ENCODE measurements at regions not wholly inside any gene's neighbourhood (a gene's known extent, or its start where the extent isn't known, plus 50 kb on each side); places are given as distances from the start of the nearest gene placed in this dataset.
A peak's percentile ranks its signal among the peaks of the same experiment; 100 is the strongest.

DNA sequence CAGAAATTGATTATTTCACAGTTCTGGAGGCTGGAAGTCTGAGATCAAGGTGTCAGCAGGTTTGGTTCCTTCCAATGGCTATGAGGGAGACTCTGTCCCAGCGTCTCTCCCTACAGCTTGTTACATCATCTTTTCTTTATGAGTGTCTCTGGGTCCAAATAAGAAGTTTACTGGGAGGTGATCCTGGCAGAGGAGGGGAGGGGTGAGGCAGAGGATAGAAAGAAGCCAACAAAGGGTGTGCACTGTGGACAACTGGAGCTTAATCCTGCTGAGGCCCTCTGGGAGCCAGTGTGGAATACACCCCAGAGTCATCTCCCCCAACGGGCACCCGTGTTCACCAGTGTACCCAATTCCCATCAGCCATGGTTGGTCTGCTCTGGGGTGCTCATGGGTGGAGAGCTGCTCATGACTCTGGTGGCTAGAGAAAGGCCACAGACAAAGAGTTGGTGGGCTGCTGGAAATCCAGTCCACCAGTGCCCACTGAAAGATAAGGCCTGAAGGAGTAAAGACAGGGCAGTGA is 57.5 kb upstream of the CTLA4 start:
- no peak for DNase-seq (ENCODE audit: low read depth, low spot score)
- BruUV-seq (replicated peaks) = no TSS peak
- ATAC-seq = no peak
- intact Hi-C loops (cut with micrococcal nuclease; ENCODE audit: unreplicated experiment) (loop anchor here (10.0 kb wide), 1 partner anchor 975 kb away; no protein-coding TSS in a partner anchor), in situ Hi-C loops (cut with MboI) (loop anchor here (5.0 to 25.0 kb wide), 3 partner anchors 328 to 1223 kb away; partner anchors contain the start of gene CYP20A1)
- Histone ChIP-seq H2AFZ (ENCODE audit: control insufficient read depth, low read depth, low read length) (no peak overlapping the region), H3K79me2 (ENCODE audit: control insufficient read depth, insufficient read depth, low read length) (no peaks in the 10 kb centered on the region), H3K27me3 (replicated peaks in 1 of 2; ENCODE audit: control insufficient read depth in 2 of 2, insufficient read depth in 2 of 2, low read length in 1 of 2) (peaks cover 0 to 2% of the 10 kb centered on the region in 2 experiments; a peak in 1 of 4 replicates), H3K9me3 (replicated peaks; ENCODE audit: control insufficient read depth, insufficient read depth, low read length) (peaks cover 6% of the 10 kb centered on the region), H3K27ac (ENCODE audit: control insufficient read depth, insufficient read depth) (no peak overlapping the region), H3K4me3 (no peak overlapping the region), H3K9ac (ENCODE audit: control insufficient read depth, insufficient read depth, low read length) (no peak overlapping the region), H4K20me1 (ENCODE audit: control insufficient read depth, insufficient read depth) (no peaks in the 10 kb centered on the region), H3K4me1 (ENCODE audit: control insufficient read depth, insufficient read depth, low read length) (peaks cover 6% of the 10 kb centered on the region), H3K36me3 (ENCODE audit: control insufficient read depth in 2 of 2, insufficient read depth in 2 of 2, low read length in 1 of 2) (no peaks in the 10 kb centered on the region), H3K4me2 (ENCODE audit: control insufficient read depth, insufficient read depth) (no peak overlapping the region)
- WGBS (ENCODE audit: insufficient coverage, insufficient replicate concordance, low lambda C conversion rate, missing lambda C conversion rate) = 48% methylated on average over 3 of the region's 3 CpGs
- ChIA-PET POLR2A (no interaction called here), RAD21 (ENCODE audit: unreplicated experiment) (no interaction called here), CTCF (interaction anchor here (1.4 kb wide), 1 partner anchor 19 kb away, joined by 3 read pairs; no protein-coding TSS in a partner anchor), SMC1A (ENCODE audit: uncharacterized antibody, unreplicated experiment) (no interaction called here)
- no peak for FAIRE-seq
- no peak for TF ChIP-seq FOXM1 (IDR thresholded peaks at IDR 0.05; ENCODE audit: low read depth, low read length)

DNA sequence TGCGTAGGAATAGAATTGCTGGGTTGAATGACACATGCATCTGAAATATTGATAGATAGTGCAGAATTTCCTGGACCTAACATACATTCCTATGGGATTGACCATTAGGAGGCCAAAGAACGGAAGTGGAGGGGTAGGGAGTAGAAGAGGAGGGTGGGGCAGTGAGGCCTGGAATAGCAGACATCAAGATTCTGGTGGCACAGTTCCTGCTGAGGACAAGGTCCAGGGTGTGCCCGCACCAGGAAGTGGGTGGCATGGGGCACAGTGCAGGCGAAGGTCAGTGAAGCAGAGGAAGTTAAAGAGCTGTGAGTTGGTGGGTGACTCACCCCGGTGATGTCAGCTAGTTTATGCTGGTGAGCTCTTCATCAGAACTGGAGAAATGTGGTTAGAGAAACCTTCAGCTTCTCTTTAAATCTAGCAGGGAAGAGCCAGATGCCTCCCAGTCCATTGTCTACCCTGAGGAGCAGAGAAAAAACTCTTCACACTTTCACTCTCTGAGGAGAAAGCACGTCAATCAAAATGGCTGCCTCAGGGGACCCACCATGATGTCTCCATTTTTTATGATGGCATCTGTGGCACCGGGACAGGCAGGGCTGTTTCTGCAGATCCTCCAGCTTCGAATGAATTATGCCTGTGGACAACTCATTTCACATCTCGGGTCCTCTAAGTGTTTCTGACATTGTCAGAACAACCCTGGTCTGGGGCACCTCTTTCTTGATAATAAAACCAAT is 55.9 kb upstream of the CTLA4 start:
- Histone ChIP-seq H3K9ac (ENCODE audit: control insufficient read depth, insufficient read depth, low read length) (no peak overlapping the region), H3K4me1 (ENCODE audit: control insufficient read depth, insufficient read depth, low read length) (peaks cover 6% of the 10 kb centered on the region), H3K36me3 (ENCODE audit: control insufficient read depth in 2 of 2, insufficient read depth in 2 of 2, low read length in 1 of 2) (no peaks in the 10 kb centered on the region), H3K27me3 (replicated peaks in 1 of 2; ENCODE audit: control insufficient read depth in 2 of 2, insufficient read depth in 2 of 2, low read length in 1 of 2) (peaks cover 0 to 2% of the 10 kb centered on the region in 2 experiments; a peak in 1 of 4 replicates), H4K20me1 (ENCODE audit: control insufficient read depth, insufficient read depth) (no peaks in the 10 kb centered on the region), H2AFZ (ENCODE audit: control insufficient read depth, low read depth, low read length) (no peak overlapping the region), H3K27ac (ENCODE audit: control insufficient read depth, insufficient read depth) (no peak overlapping the region), H3K9me3 (replicated peaks; ENCODE audit: control insufficient read depth, insufficient read depth, low read length) (no peaks in the 10 kb centered on the region), H3K79me2 (ENCODE audit: control insufficient read depth, insufficient read depth, low read length) (no peaks in the 10 kb centered on the region), H3K4me3 (no peak overlapping the region), H3K4me2 (ENCODE audit: control insufficient read depth, insufficient read depth) (no peak overlapping the region)
- ChIA-PET CTCF (no interaction called here), SMC1A (ENCODE audit: uncharacterized antibody, unreplicated experiment) (no interaction called here), POLR2A (no interaction called here), RAD21 (ENCODE audit: unreplicated experiment) (no interaction called here)
- intact Hi-C loops (cut with micrococcal nuclease; ENCODE audit: unreplicated experiment) (loop anchor here (10.0 kb wide), 1 partner anchor 977 kb away; no protein-coding TSS in a partner anchor), in situ Hi-C loops (cut with MboI) (loop anchor here (5.0 to 25.0 kb wide), 3 partner anchors 329 to 1224 kb away; partner anchors contain the start of gene CYP20A1)
- WGBS (ENCODE audit: insufficient coverage, insufficient replicate concordance, low lambda C conversion rate, missing lambda C conversion rate) = 29% methylated on average over 9 of the region's 9 CpGs
- no peak for FAIRE-seq
- peak; percentile 85 for ATAC-seq
- BruUV-seq (replicated peaks) = no TSS peak
- no peak for DNase-seq (ENCODE audit: low read depth, low spot score)
- TF ChIP-seq IKZF1 (conservative IDR thresholded peaks at IDR 0.05) = 0 out of 2 replicates have a peak, but pooled peaks have one; percentile 14
- TF ChIP-seq TAF1 (IDR thresholded peaks at IDR 0.05; ENCODE audit: borderline replicate concordance, low read depth, low read length) = no peak
- TF ChIP-seq FOXM1 (IDR thresholded peaks at IDR 0.05; ENCODE audit: low read depth, low read length) = no peak
- TF ChIP-seq ATF7 (IDR thresholded peaks at IDR 0.05; ENCODE audit: low read depth) = 0 out of 2 replicates have a peak, but pooled peaks have one; percentile 45
- no peak for TF ChIP-seq CREM (IDR thresholded peaks at IDR 0.05; ENCODE audit: low read depth)
- TF ChIP-seq IKZF2 (IDR thresholded peaks at IDR 0.05) = peak; percentile 37 to 40; a peak in 1 of 4 replicates
- TF ChIP-seq STAT1 (conservative IDR thresholded peaks at IDR 0.05) = no peak
- no peak for TF ChIP-seq JUND (IDR thresholded peaks at IDR 0.05; ENCODE audit: low read depth, low read length)
- no peak for TF ChIP-seq RFX5 (IDR thresholded peaks at IDR 0.05; ENCODE audit: low read depth, low read length)
- no peak for TF ChIP-seq RB1 (IDR thresholded peaks at IDR 0.05; ENCODE audit: borderline replicate concordance)
- TF ChIP-seq RUNX3 (IDR thresholded peaks at IDR 0.05; ENCODE audit: low read length) = peak; percentile 57
- no peak for TF ChIP-seq CHD2 (IDR thresholded peaks at IDR 0.05; ENCODE audit: borderline replicate concordance, low read depth, low read length)
- TF ChIP-seq YY1 (IDR thresholded peaks at IDR 0.05; ENCODE audit: low read depth, low read length) = peak; percentile 73
- TF ChIP-seq TCF7 (IDR thresholded peaks at IDR 0.05; ENCODE audit: borderline replicate concordance) = no peak
- TF ChIP-seq, protein P1, sequence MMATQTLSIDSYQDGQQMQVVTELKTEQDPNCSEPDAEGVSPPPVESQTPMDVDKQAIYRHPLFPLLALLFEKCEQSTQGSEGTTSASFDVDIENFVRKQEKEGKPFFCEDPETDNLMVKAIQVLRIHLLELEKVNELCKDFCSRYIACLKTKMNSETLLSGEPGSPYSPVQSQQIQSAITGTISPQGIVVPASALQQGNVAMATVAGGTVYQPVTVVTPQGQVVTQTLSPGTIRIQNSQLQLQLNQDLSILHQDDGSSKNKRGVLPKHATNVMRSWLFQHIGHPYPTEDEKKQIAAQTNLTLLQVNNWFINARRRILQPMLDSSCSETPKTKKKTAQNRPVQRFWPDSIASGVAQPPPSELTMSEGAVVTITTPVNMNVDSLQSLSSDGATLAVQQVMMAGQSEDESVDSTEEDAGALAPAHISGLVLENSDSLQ (IDR thresholded peaks at IDR 0.05) = peak; percentile 73
